ENCODE measurements at regions not wholly inside any gene's neighbourhood (a gene's known extent, or its start where the extent isn't known, plus 50 kb on each side); places are given as distances from the start of the nearest gene placed in this dataset.

GRCh38 chr22:49525360-49525759 is 302.3 kb downstream of the BRD1 start:
- no peak for DNase-seq
- Histone ChIP-seq H3K4me1 (ENCODE audit: insufficient read depth) (no peaks in the 10 kb centered on the region), H3K27ac (no peak overlapping the region), H3K9me3 (peaks cover 0 to 3% of the 10 kb centered on the region in 2 donors), H3K27me3 (no peaks in the 10 kb centered on the region), H3K4me3 (no peak overlapping the region), H3K36me3 (no peaks in the 10 kb centered on the region)
- TF ChIP-seq CTCF (IDR thresholded peaks at IDR 0.05) (no peak), POLR2A (IDR thresholded peaks at IDR 0.05) (no peak), EP300 (IDR thresholded peaks at IDR 0.05) (no peak)
- intact Hi-C loops (cut with DNase I) = no loop called here
- 47 to 50% (median 49%) methylated on average over 9 of the region's 9 CpGs for WGBS, 3 donors

GRCh38 chr22:49524362-49524761 is 303.3 kb downstream of the BRD1 start:
- intact Hi-C loops (cut with DNase I) = no loop called here
- no peaks in the 10 kb centered on the region for H3K27me3 ChIP-seq

GRCh38 chr22:49523374-49524008 is 304.2 kb downstream of the BRD1 start:
- Histone ChIP-seq H3K4me1 (ENCODE audit: insufficient read depth) (no peaks in the 10 kb centered on the region), H3K27me3 (no peaks in the 10 kb centered on the region), H3K36me3 (no peaks in the 10 kb centered on the region), H3K27ac (no peak overlapping the region), H3K4me3 (no peak overlapping the region), H3K9me3 (peaks cover 0 to 4% of the 10 kb centered on the region in 2 donors)
- WGBS, 3 donors = 38 to 60% (median 50%) methylated on average over 15 of the region's 15 CpGs
- no peak for TF ChIP-seq CTCF (IDR thresholded peaks at IDR 0.05)
- TF ChIP-seq EP300 (IDR thresholded peaks at IDR 0.05) = no peak
- no peak for TF ChIP-seq POLR2A (IDR thresholded peaks at IDR 0.05)
- no peak for DNase-seq
- intact Hi-C loops (cut with DNase I) = no loop called here

More at GRCh38 chr22:49524362-49524761, 303.3 kb downstream of the BRD1 start:
- Histone ChIP-seq H3K36me3 (no peaks in the 10 kb centered on the region), H3K9me3 (peaks cover 0 to 4% of the 10 kb centered on the region in 2 donors), H3K4me3 (no peak overlapping the region), H3K27ac (no peak overlapping the region), H3K4me1 (ENCODE audit: insufficient read depth) (no peaks in the 10 kb centered on the region)
- 22 to 32% (median 30%) methylated on average over 5 of the region's 5 CpGs for WGBS, 3 donors
- TF ChIP-seq POLR2A (IDR thresholded peaks at IDR 0.05) (no peak), CTCF (IDR thresholded peaks at IDR 0.05) (no peak), EP300 (IDR thresholded peaks at IDR 0.05) (no peak)
- DNase-seq = no peak

GRCh38 chr22:49522582-49523373 is 304.9 kb downstream of the BRD1 start:
- Histone ChIP-seq H3K27me3 (no peaks in the 10 kb centered on the region), H3K9me3 (peaks cover 0 to 4% of the 10 kb centered on the region in 2 donors), H3K4me3 (no peak overlapping the region), H3K36me3 (no peaks in the 10 kb centered on the region), H3K4me1 (ENCODE audit: insufficient read depth) (no peaks in the 10 kb centered on the region), H3K27ac (no peak overlapping the region)
- 83 to 90% (median 87%) methylated on average over 10 of the region's 10 CpGs for WGBS, 3 donors
- intact Hi-C loops (cut with DNase I) = no loop called here
- TF ChIP-seq CTCF (IDR thresholded peaks at IDR 0.05) (no peak), EP300 (IDR thresholded peaks at IDR 0.05) (no peak), POLR2A (IDR thresholded peaks at IDR 0.05) (no peak)
- DNase-seq = no peak
